Testis (tissue), 2 donors: ENCODE measurements at regions not wholly inside any gene's neighbourhood (a gene's known extent, or its start where the extent isn't known, plus 50 kb on each side); places are given as distances from the start of the nearest gene placed in this dataset.

ENCODE experiments used
- DNase-seq: peaks from one replicate; pipeline ENCODE4 v3.0.0-alpha.2; 2019
- H3K27ac ChIP-seq, 2 donors: fragments of 200-600 bp; sonication (generic); one replicate each; pipeline ENCODE4 v1.5.1; 2019
- H3K27me3 ChIP-seq: fragments of 200-600 bp; sonication (generic); one replicate; pipeline ENCODE4 v1.5.1; 2019
- H3K36me3 ChIP-seq: fragments of 200-600 bp; sonication (generic); one replicate; pipeline ENCODE4 v1.5.1; 2017; ENCODE audit warnings: low read depth; ENCODE audit errors: missing control alignments
- H3K4me1 ChIP-seq: fragments of 200-600 bp; sonication (generic); one replicate; pipeline ENCODE4 v1.5.1; 2019
- H3K4me3 ChIP-seq, 2 donors: fragments of 200-600 bp; sonication (generic); one replicate each; pipeline ENCODE4 v1.5.1; 2017 to 2019
- H3K9me3 ChIP-seq: fragments of 200-600 bp; sonication (generic); one replicate; pipeline ENCODE4 v1.5.1; 2017
- CTCF ChIP-seq, 3 experiments: fragments of 450-650 bp in 2 of 3; fragments of 200-600 bp in 1 of 3; sonication (generic) in 1 of 3; IDR thresholded peaks; one replicate each; pipeline ENCODE4 v1.5.1; 2016 to 2019; ENCODE audit warnings: antibody characterized with exemption in 3 of 3, mild to moderate bottlenecking in 2 of 3, moderate library complexity in 1 of 3
- POLR2A ChIP-seq: fragments of 450-650 bp; IDR thresholded peaks from one replicate; pipeline ENCODE4 v1.6.1; 2017; ENCODE audit warnings: antibody characterized with exemption, mild to moderate bottlenecking, moderate library complexity
- WGBS, 2 donors: methylation state at CpG; one replicate each; pipeline ENCODE4 v1.1.5; 2018; 5-methylcytosine and 5-hydroxymethylcytosine counted together
- intact Hi-C: fragments of 100-400 bp; cut with DNase I; formaldehyde crosslinking; loops from one replicate; pipeline ENCODE4 v1.15.1; 2023; ENCODE audit warnings: low total_unique reads

GRCh38 chr9:106420511-106420944 is 442.4 kb upstream of the ZNF462 start:
- Histone ChIP-seq H3K9me3 (no peaks in the 10 kb centered on the region), H3K4me3 (no peak overlapping the region), H3K4me1 (no peaks in the 10 kb centered on the region), H3K27ac (no peak overlapping the region), H3K27me3 (no peaks in the 10 kb centered on the region), H3K36me3 (no peaks in the 10 kb centered on the region)
- intact Hi-C loops = no loop called here
- WGBS, 2 donors = 78 to 84% methylated on average over 3 to 4 of the region's 4 CpGs
- DNase-seq = no peak
- TF ChIP-seq POLR2A (no peak), CTCF (IDR thresholded peaks at IDR 0.05) (no peak)

- H3K4me3 ChIP-seq = no peak overlapping the region
- no peak overlapping the region for H3K27ac ChIP-seq
- intact Hi-C loops = no loop called here
- H3K9me3 ChIP-seq = no peaks in the 10 kb centered on the region
- DNase-seq = no peak
- TF ChIP-seq CTCF (IDR thresholded peaks at IDR 0.05) (no peak), POLR2A (no peak)
- no peaks in the 10 kb centered on the region for H3K36me3 ChIP-seq
- H3K27me3 ChIP-seq = no peaks in the 10 kb centered on the region
- H3K4me1 ChIP-seq = no peaks in the 10 kb centered on the region
- WGBS, 2 donors = 86 to 90% methylated on average over 3 of the region's 3 CpGs
These were observed 441.2 kb upstream of the ZNF462 start for GRCh38 chr9:106421772-106422171.

GRCh38 chr9:106423575-106423974 is 439.4 kb upstream of the ZNF462 start:
- H3K36me3 ChIP-seq = no peaks in the 10 kb centered on the region
- WGBS, 2 donors = 78 to 88% methylated on average over 2 of the region's 2 CpGs
- intact Hi-C loops = no loop called here
- H3K4me3 ChIP-seq = no peak overlapping the region
- no peak overlapping the region for H3K27ac ChIP-seq
- no peaks in the 10 kb centered on the region for H3K9me3 ChIP-seq
- H3K4me1 ChIP-seq = no peaks in the 10 kb centered on the region
- DNase-seq = no peak
- no peaks in the 10 kb centered on the region for H3K27me3 ChIP-seq
- no peak for TF ChIP-seq POLR2A
- no peak for TF ChIP-seq CTCF (IDR thresholded peaks at IDR 0.05)

- no peaks in the 10 kb centered on the region for H3K9me3 ChIP-seq
- no peak for TF ChIP-seq CTCF (IDR thresholded peaks at IDR 0.05)
- TF ChIP-seq POLR2A = no peak
- no peaks in the 10 kb centered on the region for H3K27me3 ChIP-seq
- WGBS, 2 donors = 92 to 93% methylated on average over 1 of the region's 1 CpG
- H3K36me3 ChIP-seq = no peaks in the 10 kb centered on the region
- no peak for DNase-seq
- no peak overlapping the region for H3K27ac ChIP-seq
- H3K4me1 ChIP-seq = no peaks in the 10 kb centered on the region
- intact Hi-C loops = no loop called here
- no peak overlapping the region for H3K4me3 ChIP-seq
These were observed 430.3 kb upstream of the ZNF462 start for GRCh38 chr9:106432631-106433030.

- no peak for DNase-seq
- H3K4me1 ChIP-seq = no peaks in the 10 kb centered on the region
- intact Hi-C loops = no loop called here
- WGBS, 2 donors = 32 to 34% methylated on average over 3 of the region's 3 CpGs
- no peaks in the 10 kb centered on the region for H3K36me3 ChIP-seq
- TF ChIP-seq POLR2A (no peak), CTCF (IDR thresholded peaks at IDR 0.05) (no peak)
- no peak overlapping the region for H3K27ac ChIP-seq
- no peaks in the 10 kb centered on the region for H3K27me3 ChIP-seq
- H3K4me3 ChIP-seq = no peak overlapping the region
- H3K9me3 ChIP-seq = no peaks in the 10 kb centered on the region
These were observed 424.0 kb upstream of the ZNF462 start for GRCh38 chr9:106438928-106439327.
